ENCODE measurements at regions not wholly inside any gene's neighbourhood (a gene's known extent, or its start where the extent isn't known, plus 50 kb on each side); places are given as distances from the start of the nearest gene placed in this dataset.

GRCh38 chr22:22833059-22833458 lies 54.6 kb upstream of the IGLL5 start:
- no peak overlapping the region for H3K4me3 Mint-ChIP-seq (ENCODE audit: unreplicated experiment)
- no peak for TF ChIP-seq CTCF (IDR thresholded peaks at IDR 0.05; ENCODE audit: insufficient read depth in 1 of 2, low read depth in 1 of 2, low read length in 1 of 2, severe bottlenecking in 1 of 2, unreplicated experiment in 1 of 2)
- intact Hi-C loops (cut with micrococcal nuclease; ENCODE audit: unreplicated experiment), result no loop called here
- no peaks in the 10 kb centered on the region for H3K27me3 ChIP-seq (replicated peaks; ENCODE audit: control insufficient read depth, insufficient read depth, low read length)
- no peaks in the 10 kb centered on the region for H3K9me3 Mint-ChIP-seq (ENCODE audit: unreplicated experiment)
- peaks cover 3% of the 10 kb centered on the region; the same call in 1 of the 2 replicates for H3K9me3 ChIP-seq
- peaks cover 7% of the 10 kb centered on the region for H3K4me1 Mint-ChIP-seq (ENCODE audit: low read depth, unreplicated experiment)
- DNase-seq, result no peak
- no peaks in the 10 kb centered on the region for H3K27me3 Mint-ChIP-seq (ENCODE audit: insufficient read depth, unreplicated experiment)
- no peak overlapping the region for H3K4me3 ChIP-seq (ENCODE audit: low read depth, low read length)
- no peak overlapping the region for H3K27ac Mint-ChIP-seq (ENCODE audit: unreplicated experiment)
- H3K36me3 ChIP-seq (ENCODE audit: control insufficient read depth, insufficient read depth, low read length), result no peaks in the 10 kb centered on the region
- no peaks in the 10 kb centered on the region for H3K4me1 ChIP-seq
- no peaks in the 10 kb centered on the region for H3K36me3 Mint-ChIP-seq (ENCODE audit: insufficient read depth, unreplicated experiment)
- no TSS peak for BruUV-seq (replicated peaks)
- CTCF ChIA-PET, result no interaction called here
- POLR2A ChIA-PET, result no interaction called here

DNA sequence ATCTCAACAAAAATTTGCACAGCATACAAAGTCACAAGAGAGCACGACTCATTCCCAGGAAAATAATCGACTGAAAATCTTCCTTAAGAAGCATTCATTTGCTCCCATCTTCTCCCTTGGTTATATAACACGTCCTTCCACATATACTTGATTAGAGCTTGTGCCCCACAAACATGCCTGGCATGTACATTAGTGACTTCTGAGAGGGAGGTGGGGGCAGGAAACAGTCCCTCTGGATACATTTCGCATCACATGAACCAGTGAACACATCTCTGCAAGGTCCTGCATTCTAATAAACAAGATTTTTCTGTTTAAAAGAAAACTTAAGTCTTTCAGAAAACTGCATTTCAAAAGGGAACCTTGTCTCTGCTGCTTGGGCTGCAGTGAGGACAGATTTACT lies 54.1 kb upstream of the IGLL5 start:
- Mint-ChIP-seq H3K4me1 (ENCODE audit: low read depth, unreplicated experiment) (peaks cover 7% of the 10 kb centered on the region), H3K36me3 (ENCODE audit: insufficient read depth, unreplicated experiment) (no peaks in the 10 kb centered on the region), H3K27ac (ENCODE audit: unreplicated experiment) (no peak overlapping the region), H3K4me3 (ENCODE audit: unreplicated experiment) (no peak overlapping the region), H3K9me3 (ENCODE audit: unreplicated experiment) (no peaks in the 10 kb centered on the region), H3K27me3 (ENCODE audit: insufficient read depth, unreplicated experiment) (no peaks in the 10 kb centered on the region)
- Histone ChIP-seq H3K36me3 (ENCODE audit: control insufficient read depth, insufficient read depth, low read length) (no peaks in the 10 kb centered on the region), H3K4me1 (no peaks in the 10 kb centered on the region), H3K27me3 (replicated peaks; ENCODE audit: control insufficient read depth, insufficient read depth, low read length) (no peaks in the 10 kb centered on the region), H3K9me3 (peaks cover 3% of the 10 kb centered on the region; the same call in 1 of the 2 replicates), H3K4me3 (ENCODE audit: low read depth, low read length) (no peak overlapping the region)
- intact Hi-C loops (cut with micrococcal nuclease; ENCODE audit: unreplicated experiment), result no loop called here
- CTCF ChIA-PET, result no interaction called here
- TF ChIP-seq CTCF (IDR thresholded peaks at IDR 0.05; ENCODE audit: insufficient read depth in 1 of 2, low read depth in 1 of 2, low read length in 1 of 2, severe bottlenecking in 1 of 2, unreplicated experiment in 1 of 2), result no peak
- DNase-seq, result no peak
- no TSS peak for BruUV-seq (replicated peaks)
- POLR2A ChIA-PET, result no interaction called here

GRCh38 chr22:22834204-22834603 lies 53.4 kb upstream of the IGLL5 start:
- no peak for DNase-seq
- Mint-ChIP-seq H3K27me3 (ENCODE audit: insufficient read depth, unreplicated experiment) (peaks cover 2% of the 10 kb centered on the region), H3K27ac (ENCODE audit: unreplicated experiment) (no peak overlapping the region), H3K9me3 (ENCODE audit: unreplicated experiment) (no peaks in the 10 kb centered on the region), H3K36me3 (ENCODE audit: insufficient read depth, unreplicated experiment) (no peaks in the 10 kb centered on the region), H3K4me3 (ENCODE audit: unreplicated experiment) (no peak overlapping the region), H3K4me1 (ENCODE audit: low read depth, unreplicated experiment) (peaks cover 7% of the 10 kb centered on the region)
- CTCF ChIA-PET, result no interaction called here
- Histone ChIP-seq H3K9me3 (peaks cover 3% of the 10 kb centered on the region; the same call in 1 of the 2 replicates), H3K4me3 (ENCODE audit: low read depth, low read length) (no peak overlapping the region), H3K27me3 (replicated peaks; ENCODE audit: control insufficient read depth, insufficient read depth, low read length) (no peaks in the 10 kb centered on the region), H3K4me1 (no peaks in the 10 kb centered on the region), H3K36me3 (ENCODE audit: control insufficient read depth, insufficient read depth, low read length) (no peaks in the 10 kb centered on the region)
- intact Hi-C loops (cut with micrococcal nuclease; ENCODE audit: unreplicated experiment), result no loop called here
- TF ChIP-seq CTCF (IDR thresholded peaks at IDR 0.05; ENCODE audit: insufficient read depth in 1 of 2, low read depth in 1 of 2, low read length in 1 of 2, severe bottlenecking in 1 of 2, unreplicated experiment in 1 of 2), result no peak
- no TSS peak for BruUV-seq (replicated peaks)
- POLR2A ChIA-PET, result no interaction called here

Measured in Caco-2 (cell line).